Panc1 (cell line): ENCODE measurements at regions not wholly inside any gene's neighbourhood (a gene's known extent, or its start where the extent isn't known, plus 50 kb on each side); places are given as distances from the start of the nearest gene placed in this dataset.

ENCODE experiments used
- ATAC-seq: fragments of 200-7000 bp; cut with Tn5 transposase; 2 replicates; pipeline ENCODE4 v1.9.1; 2020; ENCODE audit warnings: mild to moderate bottlenecking, moderate library complexity
- BruUV-seq: library from RNA; stranded (reverse); fragments of 400-500 nt; replicated peaks from 2 replicates; lab custom pipeline; 2021; lab: Mats Ljungman, UMichigan
- CTCF ChIA-PET: fragments of 300-600 bp; sonication (Branson Sonifier 250); formaldehyde crosslinking; loops from one replicate; lab custom pipeline; 2022; ENCODE audit warnings: antibody characterized with exemption; lab: Charles Lee
- POLR2A ChIA-PET: fragments of 300-600 bp; sonication (Branson Sonifier 250); formaldehyde crosslinking; loops from one replicate; lab custom pipeline; 2022; ENCODE audit warnings: antibody characterized with exemption; lab: Charles Lee
- DNase-seq: peaks from one replicate; pipeline ENCODE4 v3.0.0-alpha.2; 2010; ENCODE audit warnings: low read depth, low spot score
- H3K27ac ChIP-seq: 2 replicates; pipeline ENCODE4 v1.5.1; 2011; ENCODE audit warnings: mild to moderate bottlenecking, low read length, inconsistent platforms
- H3K27me3 ChIP-seq: fragments of 200-500 bp; sonication (Bioruptor generic); 2 replicates; pipeline ENCODE4 v1.6.0; 2014; ENCODE audit warnings: low read length, inconsistent platforms; ENCODE audit not compliant: control insufficient read depth, insufficient read depth
- H3K36me3 ChIP-seq: fragments of 200-500 bp; sonication (Bioruptor generic); 2 replicates; pipeline ENCODE4 v1.5.1; 2014; ENCODE audit warnings: inconsistent platforms, mild to moderate bottlenecking, low read length, moderate library complexity; ENCODE audit not compliant: control insufficient read depth, insufficient read depth
- H3K4me1 ChIP-seq: 2 replicates; pipeline ENCODE4 v1.5.1; 2011; ENCODE audit warnings: inconsistent platforms, mild to moderate bottlenecking, low read length, moderate library complexity; ENCODE audit not compliant: control insufficient read depth, insufficient read depth
- H3K4me3 ChIP-seq, 2 experiments: 2 replicates each; pipeline ENCODE4 v1.5.1; 2011 to 2012; ENCODE audit warnings: low read depth in 2 of 2, low read length in 2 of 2, mild to moderate bottlenecking in 2 of 2, inconsistent platforms in 1 of 2, moderate library complexity in 1 of 2
- H3K9me3 ChIP-seq: fragments of 200-500 bp; sonication (Bioruptor generic); 2 replicates; pipeline ENCODE4 v1.5.1; 2014; ENCODE audit warnings: low read depth, mild to moderate bottlenecking, inconsistent platforms, low read length, moderate library complexity; ENCODE audit not compliant: control insufficient read depth, insufficient read depth
- CTCF ChIP-seq: fragments of 450-650 bp; IDR thresholded peaks from 2 replicates; pipeline ENCODE4 v1.5.1; 2017; ENCODE audit warnings: mild to moderate bottlenecking
- POLR2AphosphoS5 ChIP-seq: IDR thresholded peaks from 2 replicates; pipeline ENCODE4 v1.6.1; 2012; ENCODE audit warnings: mild to moderate bottlenecking, low read depth, low read length, moderate library complexity
- SIN3A ChIP-seq: IDR thresholded peaks from 2 replicates; pipeline ENCODE4 v1.6.1; 2012; ENCODE audit warnings: low read depth, mild to moderate bottlenecking, low read length, moderate library complexity, borderline replicate concordance; ENCODE audit not compliant: insufficient read depth
- TCF7L2 ChIP-seq: IDR thresholded peaks from 2 replicates; pipeline ENCODE4 v1.6.1; 2011; ENCODE audit warnings: mild to moderate bottlenecking, low read depth, low read length, inconsistent platforms
- in situ Hi-C: cut with HindIII; loops from 2 replicates; pipeline ENCODE4 v1.10.0; 2016; ENCODE audit warnings: low sequenced_read_pairs, low pct_unique_long_range_greater_than_20kb
- intact Hi-C: fragments of 100-400 bp; cut with micrococcal nuclease; formaldehyde crosslinking; loops from one replicate; pipeline ENCODE4 v1.10.0; 2022; ENCODE audit not compliant: unreplicated experiment
- TF ChIP-seq, protein P1 (sequence below), 2 experiments: IDR thresholded peaks; 2 replicates each; pipeline ENCODE4 v1.6.1; 2011 to 2012; ENCODE audit warnings: low read depth in 2 of 2, control low read depth in 1 of 2, low read length in 1 of 2, mild to moderate bottlenecking in 1 of 2, moderate library complexity in 1 of 2; ENCODE audit not compliant: insufficient read depth in 1 of 2

- ChIA-PET POLR2A (no interaction called here), CTCF (no interaction called here)
- DNase-seq = no peak
- Histone ChIP-seq H3K36me3 (no peaks in the 10 kb centered on the region), H3K4me1 (no peaks in the 10 kb centered on the region), H3K4me3 (no peak overlapping the region), H3K27ac (no peak overlapping the region), H3K9me3 (no peaks in the 10 kb centered on the region), H3K27me3 (no peaks in the 10 kb centered on the region)
- in situ Hi-C loops (no loop called here), intact Hi-C loops (no loop called here)
- BruUV-seq = no TSS peak
- no peak for ATAC-seq
- TF ChIP-seq CTCF = no peak
- no peak for TF ChIP-seq TCF7L2
- no peak for TF ChIP-seq SIN3A
- TF ChIP-seq, protein P1, sequence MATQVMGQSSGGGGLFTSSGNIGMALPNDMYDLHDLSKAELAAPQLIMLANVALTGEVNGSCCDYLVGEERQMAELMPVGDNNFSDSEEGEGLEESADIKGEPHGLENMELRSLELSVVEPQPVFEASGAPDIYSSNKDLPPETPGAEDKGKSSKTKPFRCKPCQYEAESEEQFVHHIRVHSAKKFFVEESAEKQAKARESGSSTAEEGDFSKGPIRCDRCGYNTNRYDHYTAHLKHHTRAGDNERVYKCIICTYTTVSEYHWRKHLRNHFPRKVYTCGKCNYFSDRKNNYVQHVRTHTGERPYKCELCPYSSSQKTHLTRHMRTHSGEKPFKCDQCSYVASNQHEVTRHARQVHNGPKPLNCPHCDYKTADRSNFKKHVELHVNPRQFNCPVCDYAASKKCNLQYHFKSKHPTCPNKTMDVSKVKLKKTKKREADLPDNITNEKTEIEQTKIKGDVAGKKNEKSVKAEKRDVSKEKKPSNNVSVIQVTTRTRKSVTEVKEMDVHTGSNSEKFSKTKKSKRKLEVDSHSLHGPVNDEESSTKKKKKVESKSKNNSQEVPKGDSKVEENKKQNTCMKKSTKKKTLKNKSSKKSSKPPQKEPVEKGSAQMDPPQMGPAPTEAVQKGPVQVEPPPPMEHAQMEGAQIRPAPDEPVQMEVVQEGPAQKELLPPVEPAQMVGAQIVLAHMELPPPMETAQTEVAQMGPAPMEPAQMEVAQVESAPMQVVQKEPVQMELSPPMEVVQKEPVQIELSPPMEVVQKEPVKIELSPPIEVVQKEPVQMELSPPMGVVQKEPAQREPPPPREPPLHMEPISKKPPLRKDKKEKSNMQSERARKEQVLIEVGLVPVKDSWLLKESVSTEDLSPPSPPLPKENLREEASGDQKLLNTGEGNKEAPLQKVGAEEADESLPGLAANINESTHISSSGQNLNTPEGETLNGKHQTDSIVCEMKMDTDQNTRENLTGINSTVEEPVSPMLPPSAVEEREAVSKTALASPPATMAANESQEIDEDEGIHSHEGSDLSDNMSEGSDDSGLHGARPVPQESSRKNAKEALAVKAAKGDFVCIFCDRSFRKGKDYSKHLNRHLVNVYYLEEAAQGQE (IDR thresholded peaks at IDR 0.05; ENCODE audit: insufficient read depth in 1 of 2, low read depth in 2 of 2, low read length in 1 of 2) = no peak
- no peak for TF ChIP-seq POLR2AphosphoS5
Measured at GRCh38 chr2:78408795-78409118, 616.7 kb upstream of the REG3G start.

DNA sequence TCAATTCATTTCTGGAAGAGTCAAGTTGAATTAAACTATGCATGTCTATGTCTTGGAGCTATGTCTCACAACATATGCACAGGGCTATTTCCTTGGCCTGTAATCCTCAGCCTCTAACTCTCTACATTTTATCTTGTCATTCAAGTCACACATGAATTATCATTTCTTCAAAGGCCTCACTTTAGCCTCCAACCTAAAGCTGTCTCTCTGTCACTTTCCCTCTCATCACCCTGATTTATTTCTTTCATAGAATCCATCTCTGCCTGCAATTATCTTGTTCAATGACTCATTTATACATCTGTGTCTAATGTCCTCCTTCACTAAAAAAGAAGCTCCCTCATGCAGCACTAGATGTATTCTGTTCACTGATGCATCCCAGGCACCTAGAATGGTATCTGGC, 614.2 kb upstream of the REG3G start:
- intact Hi-C loops (no loop called here), in situ Hi-C loops (no loop called here)
- Histone ChIP-seq H3K36me3 (no peaks in the 10 kb centered on the region), H3K4me3 (no peak overlapping the region), H3K27me3 (no peaks in the 10 kb centered on the region), H3K9me3 (no peaks in the 10 kb centered on the region), H3K27ac (no peak overlapping the region), H3K4me1 (no peaks in the 10 kb centered on the region)
- no TSS peak for BruUV-seq
- CTCF ChIA-PET = no interaction called here
- POLR2A ChIA-PET = no interaction called here
- ATAC-seq (no peak), DNase-seq (no peak)
- no peak for TF ChIP-seq CTCF
